Spleen (tissue), 11 donors: ENCODE measurements at regions not wholly inside any gene's neighbourhood (a gene's known extent, or its start where the extent isn't known, plus 50 kb on each side); places are given as distances from the start of the nearest gene placed in this dataset.
"Not testable (repeated sequence)": the region's sequence is repeated elsewhere in the genome, so short reads cannot be mapped to it uniquely, and the experiment has no call there.

Experiments used
- DNase-seq: peaks from one replicate; pipeline ENCODE4 v3.0.0-alpha.2; 2020
- H3K27ac ChIP-seq, 8 donors: fragments of 200-600 bp; sonication (generic) in 7 of 8; 1 replicate in 4 of 8; 2 replicates in 4 of 8; pipeline versions ENCODE4 v1.5.0 to v1.8.0; 2016 to 2021; ENCODE audit warnings: inconsistent platforms in 4 of 8, mild to moderate bottlenecking in 4 of 8, moderate library complexity in 1 of 8
- H3K27me3 ChIP-seq, 7 donors: fragments of 200-600 bp; sonication (generic) in 6 of 7; replicated peaks in 1 of 7; 1 replicate in 4 of 7; 2 replicates in 3 of 7; pipeline versions ENCODE4 v1.5.0 to v1.8.0; 2016 to 2021; ENCODE audit warnings: inconsistent platforms in 3 of 7, mild to moderate bottlenecking in 1 of 7
- H3K36me3 ChIP-seq, 6 donors: fragments of 200-600 bp; sonication (generic) in 5 of 6; 1 replicate in 4 of 6; 2 replicates in 2 of 6; pipeline versions ENCODE4 v1.5.0 to v1.8.0; 2016 to 2021; ENCODE audit warnings: inconsistent platforms in 2 of 6
- H3K4me1 ChIP-seq, 6 donors: fragments of 200-600 bp; sonication (generic) in 5 of 6; 1 replicate in 3 of 6; 2 replicates in 3 of 6; pipeline versions ENCODE4 v1.5.0 to v1.8.0; 2016 to 2021; ENCODE audit warnings: inconsistent platforms in 3 of 6
- H3K4me3 ChIP-seq, 8 donors: fragments of 200-600 bp; sonication (generic) in 7 of 8; 1 replicate in 4 of 8; 2 replicates in 4 of 8; pipeline versions ENCODE4 v1.5.0 to v1.8.0; 2016 to 2021; ENCODE audit warnings: inconsistent platforms in 4 of 8, mild to moderate bottlenecking in 4 of 8, moderate library complexity in 2 of 8
- H3K9me3 ChIP-seq, 8 donors: fragments of 200-600 bp; sonication (generic) in 7 of 8; 1 replicate in 4 of 8; 2 replicates in 4 of 8; pipeline versions ENCODE4 v1.5.0 to v1.8.0; 2016 to 2021; ENCODE audit warnings: inconsistent platforms in 4 of 8
- POLR2A ChIP-seq, 3 donors: fragments of 450-650 bp; IDR thresholded peaks; one replicate each; pipeline ENCODE4 v1.5.1; 2017; ENCODE audit warnings: antibody characterized with exemption in 3 of 3, mild to moderate bottlenecking in 1 of 3
- POLR2AphosphoS5 ChIP-seq, 3 donors: sonication (generic); formaldehyde crosslinking; IDR thresholded peaks; one replicate each; pipeline ENCODE4 v1.5.1; 2017; ENCODE audit warnings: antibody characterized with exemption in 3 of 3
- WGBS, 5 donors: extraction: QIAGEN DNeasy Blood & Tissue Kit in 3 of 5; methylation state at CpG; one replicate each; pipeline versions ENCODE4 v1.1.5 to v1.1.7; 2013 to 2018; 5-methylcytosine and 5-hydroxymethylcytosine counted together
- intact Hi-C: fragments of 100-400 bp; cut with DNase I; formaldehyde crosslinking; loops from one replicate; pipeline ENCODE4 v1.15.0; 2023; ENCODE audit warnings: low total_unique reads
- TF ChIP-seq, protein P1 (sequence below), 11 experiments: fragments of 200-600 bp in 7 of 11; fragments of 450-650 bp in 4 of 11; sonication (generic) in 4 of 11; IDR thresholded peaks in 8 of 11; conservative IDR thresholded peaks in 3 of 11; 1 replicate in 7 of 11; 2 replicates in 4 of 11; pipeline versions ENCODE4 v1.4.0 to v1.8.0; 2016 to 2021; ENCODE audit warnings: antibody characterized with exemption in 11 of 11, inconsistent platforms in 4 of 11, mild to moderate bottlenecking in 1 of 11
- donor health status: healthy with polysubstance abuse.
- donor health status: DM: no; HTN: no; CAD: no; lungs with moderate emphysema.
- donor health status: DM: no; HTN: no; CAD: no.
- donor health status: Bipolar disorder and iron deficiency.
- donor health status: healthy.
- donor health status: DM: no; HTN: no; CAD: no.
- donor health status: DM: yes; HTN: yes; CAD: no.

DNA sequence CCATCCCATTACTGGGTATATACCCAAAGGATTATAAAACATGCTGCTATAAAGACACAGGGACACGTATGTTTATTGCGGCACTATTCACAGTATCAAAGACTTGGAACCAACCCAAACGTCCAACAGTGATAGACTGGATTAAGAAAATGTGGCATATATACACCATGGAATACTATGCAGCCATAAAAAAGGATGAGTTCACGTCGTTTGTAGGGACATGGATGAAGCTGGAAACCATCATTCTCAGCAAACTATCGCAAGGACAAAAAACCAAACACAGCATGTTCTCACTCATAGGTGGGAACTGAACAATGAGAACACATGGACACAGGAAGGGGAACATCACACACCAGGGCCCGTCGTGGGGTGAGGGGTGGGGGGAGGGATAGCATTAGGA, 106.1 kb downstream of the CHD1L start:
- H3K36me3 ChIP-seq, DNase-seq, H3K27ac ChIP-seq, H3K9me3 ChIP-seq, H3K27me3 ChIP-seq, H3K4me3 ChIP-seq, H3K4me1 ChIP-seq, intact Hi-C loops: not testable (repeated sequence)
- 85 to 90% (median 87%) methylated on average over 8 of the region's 8 CpGs for WGBS, 5 donors

DNA sequence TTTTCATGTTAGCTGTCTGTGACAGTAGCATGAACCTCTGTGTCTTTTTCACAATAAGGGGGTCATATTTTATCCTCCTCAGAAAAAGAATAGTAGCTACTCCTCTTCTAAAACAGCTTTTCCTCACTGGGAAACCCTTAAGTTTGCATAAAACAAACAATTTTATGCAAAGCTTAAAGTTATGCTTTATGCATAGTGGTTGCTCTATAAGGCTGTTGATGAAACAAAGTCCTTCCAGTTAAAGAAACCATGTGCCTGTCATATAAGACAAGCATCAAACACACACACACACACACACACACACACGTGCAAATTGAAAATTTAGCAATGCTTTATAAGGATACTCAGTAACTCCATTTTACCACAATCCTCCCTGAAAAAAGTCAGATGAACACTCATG, 107.0 kb downstream of the CHD1L start:
- H3K27me3 ChIP-seq: peaks cover 0 to 5% (median 0%) of the 10 kb centered on the region in 7 donors
- 63 to 88% (median 70%) methylated on average over 1 of the region's 1 CpG for WGBS, 5 donors
- intact Hi-C loops: no loop called here
- H3K9me3 ChIP-seq: peaks cover 0 to 7% (median 0%) of the 10 kb centered on the region in 8 donors
- no peak overlapping the region for H3K4me3 ChIP-seq
- no peak for DNase-seq
- H3K27ac ChIP-seq: no peak overlapping the region
- no peaks in the 10 kb centered on the region for H3K36me3 ChIP-seq
- no peak for TF ChIP-seq POLR2AphosphoS5 (IDR thresholded peaks at IDR 0.05)
- TF ChIP-seq, protein P1, sequence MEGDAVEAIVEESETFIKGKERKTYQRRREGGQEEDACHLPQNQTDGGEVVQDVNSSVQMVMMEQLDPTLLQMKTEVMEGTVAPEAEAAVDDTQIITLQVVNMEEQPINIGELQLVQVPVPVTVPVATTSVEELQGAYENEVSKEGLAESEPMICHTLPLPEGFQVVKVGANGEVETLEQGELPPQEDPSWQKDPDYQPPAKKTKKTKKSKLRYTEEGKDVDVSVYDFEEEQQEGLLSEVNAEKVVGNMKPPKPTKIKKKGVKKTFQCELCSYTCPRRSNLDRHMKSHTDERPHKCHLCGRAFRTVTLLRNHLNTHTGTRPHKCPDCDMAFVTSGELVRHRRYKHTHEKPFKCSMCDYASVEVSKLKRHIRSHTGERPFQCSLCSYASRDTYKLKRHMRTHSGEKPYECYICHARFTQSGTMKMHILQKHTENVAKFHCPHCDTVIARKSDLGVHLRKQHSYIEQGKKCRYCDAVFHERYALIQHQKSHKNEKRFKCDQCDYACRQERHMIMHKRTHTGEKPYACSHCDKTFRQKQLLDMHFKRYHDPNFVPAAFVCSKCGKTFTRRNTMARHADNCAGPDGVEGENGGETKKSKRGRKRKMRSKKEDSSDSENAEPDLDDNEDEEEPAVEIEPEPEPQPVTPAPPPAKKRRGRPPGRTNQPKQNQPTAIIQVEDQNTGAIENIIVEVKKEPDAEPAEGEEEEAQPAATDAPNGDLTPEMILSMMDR (IDR thresholded peaks at IDR 0.05 in 8 of 11, conservative IDR thresholded peaks at IDR 0.05 in 3 of 11): no peak
- TF ChIP-seq POLR2A (IDR thresholded peaks at IDR 0.05): no peak
- H3K4me1 ChIP-seq: no peaks in the 10 kb centered on the region

DNA sequence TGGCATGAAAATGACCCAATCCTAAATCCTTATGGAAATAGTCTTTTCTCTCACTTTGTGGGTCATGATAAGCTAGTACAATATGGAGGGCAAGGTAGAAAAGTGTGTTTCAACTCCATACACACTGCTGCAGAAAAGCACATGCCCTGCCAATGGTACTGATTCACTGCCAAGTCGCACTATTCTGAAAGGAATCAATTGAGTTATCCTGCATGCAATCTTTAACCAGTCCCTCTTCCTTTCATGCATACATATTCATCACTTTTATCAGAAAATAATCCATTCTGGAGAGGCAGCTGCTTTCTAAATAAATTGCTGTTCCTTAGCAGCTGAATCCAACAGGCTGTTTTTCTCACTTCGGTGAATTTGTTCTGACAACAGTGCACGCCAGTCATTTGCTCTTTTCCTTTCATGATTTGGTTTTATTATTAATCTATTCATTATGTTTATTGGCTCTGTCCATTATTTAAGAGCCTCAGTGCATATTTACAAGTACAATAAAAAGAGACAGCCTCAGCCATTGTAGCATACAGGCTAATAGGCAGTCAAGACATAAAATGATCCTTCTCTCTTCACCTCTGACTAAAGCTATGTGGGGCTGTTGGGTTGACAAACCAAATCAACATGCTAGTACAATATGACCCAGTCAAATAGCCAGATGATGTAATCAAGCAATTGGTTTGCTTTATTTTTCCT, 108.8 kb downstream of the CHD1L start:
- 88 to 94% (median 91%) methylated on average over 3 of the region's 3 CpGs for WGBS, 5 donors
- H3K27me3 ChIP-seq: peaks cover 0 to 13% (median 0%) of the 10 kb centered on the region in 7 donors
- H3K4me3 ChIP-seq: no peak overlapping the region
- intact Hi-C loops: no loop called here
- no peak for TF ChIP-seq POLR2A (IDR thresholded peaks at IDR 0.05)
- no peak for TF ChIP-seq POLR2AphosphoS5 (IDR thresholded peaks at IDR 0.05)
- TF ChIP-seq, protein P1 (IDR thresholded peaks at IDR 0.05 in 8 of 11, conservative IDR thresholded peaks at IDR 0.05 in 3 of 11): no peak
- H3K9me3 ChIP-seq: peaks cover 0 to 7% (median 0%) of the 10 kb centered on the region in 8 donors
- DNase-seq: no peak
- H3K4me1 ChIP-seq: no peaks in the 10 kb centered on the region
- H3K36me3 ChIP-seq: no peaks in the 10 kb centered on the region
- no peak overlapping the region for H3K27ac ChIP-seq

DNA sequence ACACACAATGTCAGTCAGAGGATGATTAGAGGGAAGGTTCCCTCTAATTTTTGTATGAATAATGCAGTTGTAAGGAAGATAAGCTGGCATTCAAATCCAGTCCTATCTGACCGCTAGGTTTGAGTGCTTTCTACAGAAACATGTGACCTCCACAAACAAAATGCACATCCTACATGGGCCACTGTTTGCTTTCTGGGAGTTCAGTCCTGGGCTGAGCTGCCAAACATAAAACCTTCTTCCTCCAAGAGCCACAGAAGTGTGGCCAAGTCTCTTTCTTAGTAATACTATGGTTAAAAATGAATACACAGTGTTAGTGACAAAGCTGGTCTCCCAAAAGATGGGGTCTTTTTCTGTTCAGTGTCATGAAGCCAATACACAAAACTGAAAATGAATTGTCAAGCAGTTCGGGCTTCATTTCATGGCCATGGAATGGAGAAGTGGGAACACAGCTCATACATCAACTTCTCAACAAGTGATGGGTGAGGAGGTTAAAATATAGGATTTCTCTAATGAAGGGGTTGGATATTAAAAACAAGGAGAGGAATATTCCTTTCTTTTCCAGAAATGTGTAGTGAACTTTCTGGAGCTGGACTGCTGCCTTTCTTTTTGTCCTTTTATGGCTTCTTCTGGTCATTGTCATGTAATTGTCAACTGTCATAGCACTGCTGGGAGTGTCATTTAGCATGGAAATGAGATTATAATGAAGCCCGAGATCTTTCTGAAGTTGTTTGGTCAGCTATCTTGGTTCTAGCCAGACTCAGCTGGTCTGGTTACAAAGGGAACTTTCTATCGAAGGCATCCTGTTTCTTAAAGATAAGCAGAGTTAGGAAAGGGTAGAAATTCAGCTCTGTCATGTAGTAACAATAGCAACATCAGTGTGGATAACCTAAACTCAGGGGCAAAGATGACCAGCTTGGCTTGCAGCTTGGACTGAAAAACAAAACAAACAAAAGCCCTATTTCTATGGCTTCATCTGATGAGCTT, 135.1 kb downstream of the CHD1L start:
- Histone ChIP-seq H3K36me3 (no peaks in the 10 kb centered on the region), H3K9me3 (peaks cover 0 to 17% (median 3%) of the 10 kb centered on the region in 8 donors), H3K27ac (no peak overlapping the region), H3K27me3 (no peaks in the 10 kb centered on the region), H3K4me1 (no peaks in the 10 kb centered on the region), H3K4me3 (no peak overlapping the region)
- intact Hi-C loops: no loop called here
- DNase-seq: no peak
- no peak for TF ChIP-seq POLR2A (IDR thresholded peaks at IDR 0.05)
- TF ChIP-seq, protein P1 (IDR thresholded peaks at IDR 0.05 in 8 of 11, conservative IDR thresholded peaks at IDR 0.05 in 3 of 11): no peak
- no peak for TF ChIP-seq POLR2AphosphoS5 (IDR thresholded peaks at IDR 0.05)
- WGBS, 5 donors: 51 to 53% (median 53%) methylated on average over 4 of the region's 4 CpGs
